GM19463 (cell line): ENCODE measurements at regions not wholly inside any gene's neighbourhood (a gene's known extent, or its start where the extent isn't known, plus 50 kb on each side); places are given as distances from the start of the nearest gene placed in this dataset.
"Not testable (repeated sequence)": the region's sequence is repeated elsewhere in the genome, so short reads cannot be mapped to it uniquely, and the experiment has no call there.

Source experiments
- ATAC-seq: cut with Tn5 transposase; IDR thresholded peaks from one replicate; pipeline ENCODE4 v1.9.1; 2021; ENCODE audit warnings: mild to moderate bottlenecking, moderate library complexity; ENCODE audit not compliant: unreplicated experiment

GRCh38 chrX:97995834-97996233, 1112.1 kb downstream of the RPA4 start:
- no peak for ATAC-seq

GRCh38 chrX:98028691-98029090, 1145.0 kb downstream of the RPA4 start:
- ATAC-seq, result no peak

GRCh38 chrX:98029861-98030260, 1146.2 kb downstream of the RPA4 start:
- no peak for ATAC-seq

- no peak for ATAC-seq
These were observed 1173.5 kb downstream of the RPA4 start for GRCh38 chrX:98057176-98057575.

- ATAC-seq, result no peak
These were observed 1181.4 kb downstream of the RPA4 start for GRCh38 chrX:98065151-98065550.

GRCh38 chrX:98067611-98068010, 1183.9 kb downstream of the RPA4 start:
- ATAC-seq, result no peak

GRCh38 chrX:98068024-98068580, 1184.4 kb downstream of the RPA4 start:
- no peak for ATAC-seq

- ATAC-seq, result no peak
These were observed 1187.6 kb downstream of the RPA4 start for GRCh38 chrX:98071331-98071730.

GRCh38 chrX:98077440-98077839, 1193.7 kb downstream of the RPA4 start:
- no peak for ATAC-seq

- no peak for ATAC-seq
These were observed 1228.0 kb downstream of the RPA4 start for GRCh38 chrX:98111684-98112083.

GRCh38 chrX:98114021-98114420, 1230.3 kb downstream of the RPA4 start:
- ATAC-seq, result no peak

GRCh38 chrX:98141466-98141865, 1257.8 kb downstream of the RPA4 start:
- ATAC-seq, result no peak

- no peak for ATAC-seq
These were observed 1307.3 kb downstream of the RPA4 start for GRCh38 chrX:98191003-98191402.

GRCh38 chrX:98194036-98194435, 1310.3 kb downstream of the RPA4 start:
- ATAC-seq, result no peak

GRCh38 chrX:98203800-98204199, 1320.1 kb downstream of the RPA4 start:
- no peak for ATAC-seq

- no peak for ATAC-seq
These were observed 1324.2 kb downstream of the RPA4 start for GRCh38 chrX:98207947-98208346.

- no peak for ATAC-seq
These were observed 1347.3 kb downstream of the RPA4 start for GRCh38 chrX:98231003-98231402.

GRCh38 chrX:98240061-98240460, 1356.4 kb downstream of the RPA4 start:
- ATAC-seq, result not testable (repeated sequence)

GRCh38 chrX:98263135-98263534, 1379.4 kb downstream of the RPA4 start:
- ATAC-seq, result no peak

- ATAC-seq, result no peak
These were observed 1406.0 kb downstream of the RPA4 start for GRCh38 chrX:98289726-98290125.

GRCh38 chrX:98294310-98294709, 1410.6 kb downstream of the RPA4 start:
- ATAC-seq, result no peak

- ATAC-seq, result no peak
These were observed 1412.4 kb downstream of the RPA4 start for GRCh38 chrX:98296129-98296528.

GRCh38 chrX:98299785-98300184, 1416.1 kb downstream of the RPA4 start:
- ATAC-seq, result no peak
